Limb (tissue), 2 donors: ENCODE measurements at regions not wholly inside any gene's neighbourhood (a gene's known extent, or its start where the extent isn't known, plus 50 kb on each side); places are given as distances from the start of the nearest gene placed in this dataset.

Experiments used
- DNase-seq, 2 donors: peaks; one replicate each; pipeline ENCODE4 v3.0.0-alpha.2; 2016; ENCODE audit errors: extremely low spot score in 2 of 2

- DNase-seq = no peak
Measured at GRCh38 chr2:128399690-128400291, 81.1 kb upstream of the HS6ST1 start.

GRCh38 chr2:128401680-128402079 is 83.0 kb upstream of the HS6ST1 start:
- no peak for DNase-seq

- DNase-seq = no peak
Measured at GRCh38 chr2:128402911-128403670, 84.4 kb upstream of the HS6ST1 start.

GRCh38 chr2:128403814-128404708 is 85.4 kb upstream of the HS6ST1 start:
- DNase-seq = no peak

DNA sequence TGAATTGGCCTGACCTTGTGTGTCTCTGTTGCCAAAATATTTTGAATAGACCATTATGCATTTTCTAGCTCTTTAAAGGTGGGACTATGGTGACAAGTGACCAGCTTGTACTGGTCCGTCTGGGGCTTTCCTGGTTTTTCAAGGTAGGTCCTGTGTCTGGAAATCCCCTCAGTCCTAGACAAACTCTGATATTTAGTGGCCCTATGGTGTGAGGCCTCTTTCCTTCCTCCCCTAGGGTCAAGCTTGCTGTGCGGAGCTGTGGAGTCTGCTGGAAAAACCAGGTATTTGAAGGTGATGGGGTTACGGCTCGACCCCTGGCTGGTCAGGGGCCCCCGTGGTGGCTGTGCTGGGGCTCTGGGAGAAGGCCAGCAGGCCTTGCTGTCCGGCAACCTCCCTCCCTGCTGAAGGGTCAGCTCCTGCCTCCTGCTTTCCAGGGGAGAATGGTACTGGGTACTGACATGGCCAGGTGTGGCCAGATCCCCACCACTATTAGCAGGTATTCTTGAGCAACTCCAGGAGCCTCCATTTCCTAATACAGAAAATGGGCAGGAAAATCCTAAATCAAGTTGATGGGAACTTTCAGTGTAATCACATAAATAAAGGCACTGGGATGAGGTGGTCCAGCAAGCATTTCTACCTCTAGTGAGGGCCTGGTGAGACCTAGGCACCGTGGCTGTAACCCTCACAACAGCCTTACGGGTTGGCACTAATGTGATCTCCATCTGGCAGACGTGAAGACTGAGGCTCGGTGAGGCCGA is 86.2 kb upstream of the HS6ST1 start:
- no peak for DNase-seq

- DNase-seq = no peak
Measured at GRCh38 chr2:128405467-128405900, 86.8 kb upstream of the HS6ST1 start.

GRCh38 chr2:128405981-128406613 is 87.4 kb upstream of the HS6ST1 start:
- no peak for DNase-seq

GRCh38 chr2:128406736-128407554 is 88.3 kb upstream of the HS6ST1 start:
- DNase-seq = no peak

DNA sequence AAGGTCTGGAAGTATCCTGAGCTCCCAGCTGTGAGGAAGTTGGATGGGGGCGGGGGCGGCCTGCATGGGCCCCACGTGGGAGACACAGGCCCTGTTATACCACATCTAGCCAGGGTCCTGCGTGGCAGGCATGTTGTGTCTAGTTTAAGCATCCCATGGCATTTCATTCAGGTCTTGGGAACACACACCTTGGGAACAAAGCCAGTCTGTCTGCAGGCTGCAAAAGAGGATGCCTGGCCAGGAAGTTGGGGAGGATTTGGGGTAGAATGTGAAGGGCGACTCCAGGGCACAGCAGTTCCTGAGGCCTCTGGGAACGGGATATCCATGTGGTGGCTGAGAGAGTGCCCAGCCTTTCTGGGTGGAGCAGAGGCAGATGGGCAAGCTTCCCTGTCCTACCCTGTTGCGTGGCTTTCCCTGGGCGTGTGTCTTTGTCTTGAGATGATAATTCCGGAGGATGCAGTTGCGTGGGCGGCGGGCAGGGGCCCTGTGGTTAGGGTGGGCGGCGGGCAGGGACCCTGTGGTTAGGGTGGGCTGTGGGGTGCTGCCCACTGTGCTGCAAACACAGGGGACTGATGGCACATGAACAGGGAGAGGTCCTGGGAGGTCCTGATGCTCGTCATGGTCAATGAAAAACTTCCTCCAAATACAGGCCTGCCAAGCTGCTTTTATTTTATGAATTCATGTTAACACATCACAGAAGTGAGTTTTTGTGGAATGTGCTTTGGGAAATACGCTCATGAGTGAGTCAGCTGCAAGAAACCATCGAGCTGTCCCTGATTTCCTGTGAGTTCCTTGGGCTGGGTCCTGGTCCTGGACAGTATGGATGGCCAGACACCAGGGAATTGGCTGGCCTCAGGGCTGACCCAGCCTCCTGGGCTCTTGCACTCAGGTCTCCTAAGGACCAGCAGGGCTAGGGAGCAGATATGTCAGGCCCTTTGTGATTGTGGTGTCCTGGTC is 90.0 kb upstream of the HS6ST1 start:
- no peak for DNase-seq

GRCh38 chr2:128409326-128410034 is 90.8 kb upstream of the HS6ST1 start:
- no peak for DNase-seq

DNA sequence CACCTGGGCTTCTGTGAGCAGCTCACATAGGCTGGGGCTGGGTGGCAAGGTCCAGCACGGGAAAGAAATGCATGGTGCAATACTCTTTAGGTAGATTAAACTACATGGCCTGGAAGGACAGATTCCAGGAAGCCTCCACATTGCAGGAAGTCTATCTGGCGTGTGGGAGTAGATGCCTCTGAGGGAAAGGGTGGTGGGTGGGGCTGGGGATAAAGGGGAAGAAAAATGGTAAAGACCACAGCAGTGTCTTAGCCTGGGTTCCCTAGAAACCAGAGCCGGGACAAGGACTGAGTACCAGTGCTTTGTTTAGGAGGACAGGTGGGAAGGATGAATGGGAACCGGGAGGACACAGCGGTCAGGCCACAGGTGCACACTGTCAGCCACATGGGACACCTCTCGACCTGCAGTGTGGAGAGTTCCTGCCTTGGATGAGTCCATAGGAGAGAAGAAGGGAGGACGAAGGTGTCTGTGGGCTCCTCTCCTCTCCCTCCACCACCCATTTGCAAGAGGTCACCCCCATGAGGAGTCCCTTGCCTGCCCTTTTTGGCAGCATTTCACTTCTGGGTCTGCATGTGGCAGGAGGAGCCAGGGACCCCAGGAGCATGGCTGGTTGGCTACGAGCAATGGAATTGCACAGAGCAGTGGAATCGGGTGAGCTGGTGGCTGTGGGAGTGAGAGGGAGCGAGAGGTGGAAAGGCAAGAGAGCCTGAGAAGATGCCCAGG is 91.5 kb upstream of the HS6ST1 start:
- DNase-seq = no peak

- no peak for DNase-seq
Measured at GRCh38 chr2:128410758-128411215, 92.1 kb upstream of the HS6ST1 start.

GRCh38 chr2:128411431-128411830 is 92.8 kb upstream of the HS6ST1 start:
- no peak for DNase-seq

DNA sequence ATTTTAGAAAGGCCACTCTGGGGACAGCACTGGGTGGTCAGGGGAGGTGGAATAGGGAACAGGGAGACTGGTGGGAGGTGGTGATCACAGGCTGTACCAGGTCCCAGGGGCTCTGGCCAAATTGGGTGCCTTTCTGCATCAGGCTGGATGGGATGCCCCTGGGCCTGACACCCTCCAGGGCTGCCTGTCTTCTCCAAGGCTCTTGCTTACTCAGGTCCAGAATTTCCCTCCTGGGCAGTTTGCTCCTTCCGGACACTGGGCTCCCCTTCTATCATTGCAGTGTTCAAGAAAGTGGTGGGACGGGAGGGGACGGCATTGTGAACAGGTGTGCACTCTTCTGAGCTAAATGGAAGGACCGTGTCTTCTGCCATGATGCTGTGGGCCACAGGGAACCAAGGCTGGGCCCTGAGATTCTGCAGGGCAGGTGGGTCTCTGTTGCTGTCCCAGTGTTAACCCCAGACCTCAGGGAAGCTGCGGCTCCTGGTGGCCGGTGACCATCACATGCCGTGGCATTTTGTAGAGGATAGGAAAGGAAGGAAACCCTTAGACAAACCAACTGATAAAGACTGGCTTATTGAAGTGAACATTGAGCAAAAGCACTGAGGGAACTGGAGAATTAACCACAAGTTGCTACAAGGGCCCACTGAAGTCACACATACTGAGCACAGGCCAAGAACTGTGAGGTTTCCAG is 93.7 kb upstream of the HS6ST1 start:
- no peak for DNase-seq

GRCh38 chr2:128413014-128413717 is 94.5 kb upstream of the HS6ST1 start:
- DNase-seq = no peak

DNA sequence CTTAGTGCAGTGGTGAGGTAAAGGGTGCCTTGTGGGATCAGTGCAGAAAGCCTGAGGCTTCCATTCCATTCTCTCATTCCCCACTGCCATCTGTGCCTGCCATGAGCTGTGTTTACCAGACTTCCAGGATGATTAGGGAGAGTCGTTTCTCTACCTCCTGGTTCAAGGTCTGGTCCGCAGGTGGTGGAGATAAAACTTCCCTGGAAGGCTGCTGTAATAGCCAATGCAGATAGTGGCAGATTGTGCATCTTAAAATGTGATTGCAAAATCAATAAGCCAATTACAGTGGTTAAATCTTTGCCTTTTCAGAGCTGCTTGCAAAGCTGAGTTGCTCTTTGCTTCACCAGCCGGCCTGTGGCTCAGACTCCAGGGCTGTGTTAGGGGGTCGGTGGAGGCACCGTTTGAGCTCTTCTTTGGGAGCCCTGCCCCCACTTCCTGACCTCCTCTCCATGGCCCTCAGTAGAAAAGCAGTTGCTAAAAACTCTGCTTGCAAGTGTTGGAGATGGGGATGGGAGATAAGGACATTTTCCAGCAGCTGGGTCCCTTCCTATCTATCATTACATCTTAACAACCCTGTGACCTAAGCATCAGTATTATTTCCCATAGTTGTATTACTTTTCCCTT is 95.2 kb upstream of the HS6ST1 start:
- DNase-seq = no peak
